Left ventricle myocardium superior (tissue), 1 donor: ENCODE measurements at regions not wholly inside any gene's neighbourhood (a gene's known extent, or its start where the extent isn't known, plus 50 kb on each side); places are given as distances from the start of the nearest gene placed in this dataset.
"Not testable (repeated sequence)": the region's sequence is repeated elsewhere in the genome, so short reads cannot be mapped to it uniquely, and the experiment has no call there.

Source experiments
- ATAC-seq: fragments of 200-7000 bp; cut with Tn5 transposase; one replicate; pipeline ENCODE4 v1.9.1; 2020; ENCODE audit warnings: mild to moderate bottlenecking, moderate library complexity
- DNase-seq: peaks from one replicate; pipeline ENCODE4 v3.0.0-alpha.2; 2020
- intact Hi-C: fragments of 100-400 bp; cut with micrococcal nuclease; formaldehyde crosslinking; loops from one replicate; pipeline ENCODE4 v1.11.0; 2022
- donor health status: DM: no; HTN: yes; CAD: no; lungs with severe emphysema.

DNA sequence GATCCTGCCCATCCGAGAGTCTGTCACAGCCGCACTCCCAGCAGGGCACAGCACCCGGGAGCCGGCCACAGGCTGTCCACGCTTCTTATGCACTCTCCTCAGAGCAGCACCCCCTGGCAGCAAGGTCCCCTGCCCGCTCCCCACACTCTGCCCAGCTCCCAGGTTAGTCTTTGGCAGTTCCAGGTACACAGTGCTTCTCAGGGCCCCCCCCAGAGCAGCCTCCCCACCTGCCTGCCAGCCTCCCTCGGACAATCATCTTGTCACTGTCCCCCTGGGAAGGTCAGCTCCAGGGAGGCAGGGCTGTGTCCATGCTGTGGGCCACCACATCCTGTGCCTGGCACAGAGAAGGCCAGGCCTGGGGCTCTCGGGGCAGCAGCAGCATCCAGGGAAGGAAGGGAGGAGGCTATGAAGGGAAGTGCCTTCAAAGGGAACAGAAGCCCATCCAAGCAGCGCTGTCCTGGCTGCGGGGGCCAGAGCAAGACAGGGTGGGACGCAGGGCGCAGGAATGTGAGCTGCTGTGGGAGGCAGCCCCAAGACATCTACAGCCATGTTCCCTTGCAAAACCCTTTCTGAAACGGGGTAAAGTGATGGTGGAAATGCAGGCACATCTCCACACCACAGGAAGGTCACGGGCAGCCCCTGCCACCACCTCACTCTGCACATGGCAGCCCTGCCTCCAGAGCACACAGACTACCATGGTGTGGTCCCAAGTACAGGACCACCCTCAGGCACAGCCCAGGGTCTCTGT is 68.6 kb upstream of the ADAMTS2 start:
- no peak for DNase-seq
- no peak for ATAC-seq
- intact Hi-C loops = no loop called here

- intact Hi-C loops = no loop called here
- ATAC-seq = no peak
Observed at GRCh38 chr5:179413086-179413690, 67.9 kb upstream of the ADAMTS2 start.

DNA sequence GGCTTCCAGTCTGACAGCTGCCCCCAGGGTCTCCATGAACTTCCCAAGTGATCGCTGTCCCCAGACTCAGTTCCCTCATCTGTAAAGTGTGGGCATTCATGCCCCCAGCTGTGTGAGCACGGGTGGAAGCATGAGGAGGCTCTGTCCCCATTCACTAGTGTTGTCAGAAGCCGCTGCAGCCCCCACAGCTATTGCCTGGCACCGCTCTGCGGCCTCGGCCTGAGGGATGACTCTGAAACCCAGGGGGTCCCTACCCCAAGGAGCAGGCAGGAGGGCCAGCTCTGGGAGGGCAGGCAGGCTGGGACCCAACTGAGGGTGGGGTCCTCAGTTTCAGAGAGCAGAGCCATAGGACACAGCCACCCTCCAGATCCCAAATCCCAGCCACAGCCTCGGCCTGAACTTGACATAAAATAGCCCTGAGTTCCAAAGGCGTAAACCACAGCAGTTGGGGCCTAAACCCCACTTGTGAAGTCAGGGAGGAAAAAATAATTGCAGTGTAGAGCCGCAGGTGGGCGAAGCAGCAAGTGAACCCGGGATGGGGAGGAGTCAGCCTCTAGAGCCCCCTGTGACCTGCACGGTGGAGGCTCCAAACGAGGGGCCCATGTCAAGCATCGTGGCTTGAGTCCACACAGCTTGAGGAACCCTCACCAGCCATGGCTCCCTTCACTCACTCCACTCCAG is 66.0 kb upstream of the ADAMTS2 start:
- ATAC-seq (no peak), DNase-seq (no peak)
- intact Hi-C loops = no loop called here

More at GRCh38 chr5:179413086-179413690, 67.9 kb upstream of the ADAMTS2 start:
- DNase-seq = no peak

- DNase-seq (no peak), ATAC-seq (no peak)
- intact Hi-C loops = no loop called here
Observed at GRCh38 chr5:179410291-179411160, 65.3 kb upstream of the ADAMTS2 start.

GRCh38 chr5:179409806-179410205 is 64.5 kb upstream of the ADAMTS2 start:
- intact Hi-C loops = no loop called here
- no peak for ATAC-seq
- no peak for DNase-seq

- ATAC-seq = no peak
- intact Hi-C loops = no loop called here
- DNase-seq = no peak
Observed at GRCh38 chr5:179408611-179409010, 63.4 kb upstream of the ADAMTS2 start.

DNA sequence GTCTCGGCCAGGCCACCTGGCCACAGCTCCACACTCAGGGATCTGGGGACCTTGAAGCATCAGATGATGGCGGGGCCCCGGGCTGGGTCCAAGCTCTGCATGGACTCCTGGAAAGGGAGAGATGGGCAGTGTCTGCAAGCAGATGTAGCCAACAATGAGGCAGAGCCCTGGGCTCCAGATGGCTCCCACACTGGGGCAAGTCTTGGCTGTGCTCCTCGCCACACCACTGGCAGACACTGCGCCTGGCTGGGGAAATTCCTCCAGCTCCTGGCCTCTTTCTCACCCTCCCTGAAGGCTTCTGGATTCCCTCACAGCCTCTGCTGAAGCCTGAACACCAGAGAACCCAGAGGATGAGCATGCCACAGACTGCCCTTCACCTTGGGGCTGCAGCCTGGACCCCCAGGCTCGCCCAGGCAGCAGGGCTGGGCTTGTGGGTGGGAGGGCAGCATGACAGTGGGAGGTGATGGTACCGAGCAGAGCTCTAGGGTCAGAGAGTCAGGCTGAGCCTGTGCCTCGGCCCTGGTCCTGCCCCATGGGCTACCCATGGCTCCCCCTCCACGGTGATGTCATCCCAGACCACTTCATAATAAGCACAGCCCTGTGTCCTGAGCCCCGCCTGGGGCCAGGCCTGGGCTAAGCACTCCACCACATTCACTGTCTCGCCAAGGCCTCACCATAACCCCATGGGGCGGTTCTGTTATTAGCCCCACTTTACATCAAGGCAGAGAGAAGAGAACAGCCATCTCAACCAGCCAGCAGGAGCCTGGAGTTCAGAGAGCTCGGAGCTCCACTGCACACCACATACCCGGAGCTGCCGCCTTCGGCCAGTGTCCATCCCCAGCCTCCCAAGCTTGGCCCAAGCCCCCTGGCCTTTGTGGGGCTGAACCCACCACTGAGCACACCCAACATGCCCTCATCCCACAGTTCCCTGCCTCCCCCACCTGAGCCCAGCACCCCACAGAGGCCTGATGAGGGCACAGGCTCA is 62.2 kb upstream of the ADAMTS2 start:
- intact Hi-C loops = no loop called here
- DNase-seq = no peak
- peak; percentile 61 for ATAC-seq

DNA sequence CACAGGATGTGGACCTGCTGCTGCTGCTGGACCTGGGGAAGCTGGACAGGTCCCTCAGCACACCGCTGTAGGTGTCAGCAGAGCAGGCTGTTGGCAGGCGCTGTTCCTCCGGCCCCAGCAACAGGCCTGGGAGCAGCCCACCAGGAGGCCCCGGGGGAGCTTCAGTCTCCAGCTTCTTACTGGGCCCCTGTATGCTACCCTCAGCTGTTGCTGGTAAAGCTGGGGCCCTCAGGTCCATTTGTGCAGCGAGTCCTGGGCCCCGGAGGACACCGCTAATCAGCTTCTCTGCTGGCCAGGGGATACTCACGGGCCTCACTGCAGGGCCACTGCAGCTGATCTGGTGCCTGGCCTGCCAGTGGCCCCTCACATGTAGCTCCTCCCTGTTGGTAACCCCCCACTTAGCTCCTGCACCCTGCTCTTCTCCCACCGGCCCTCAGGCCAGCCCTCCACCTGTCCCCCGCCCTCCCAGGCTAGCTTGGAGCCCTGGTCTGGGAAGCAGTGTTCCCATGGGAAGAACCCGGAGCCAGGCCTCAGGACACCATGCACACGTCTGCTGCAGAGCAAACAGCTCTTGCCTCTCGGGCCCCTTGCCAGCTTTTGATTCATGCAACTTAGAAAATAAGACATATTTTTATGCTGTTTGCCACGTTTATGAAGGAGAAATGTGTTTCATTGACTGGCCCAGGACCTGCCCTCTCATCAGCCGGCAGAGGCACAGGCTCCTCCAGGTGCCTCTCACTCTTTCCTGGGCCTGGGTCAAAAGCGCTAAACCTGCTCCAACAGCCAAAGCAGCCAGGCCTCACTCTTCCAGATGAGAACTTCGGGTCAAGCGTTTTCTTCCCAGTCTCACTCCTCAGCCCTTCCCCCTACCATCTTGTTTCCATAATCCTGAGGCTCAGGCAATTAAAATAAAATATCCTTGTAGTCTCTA is 61.0 kb upstream of the ADAMTS2 start:
- DNase-seq = peak; percentile 44
- intact Hi-C loops = no loop called here
- peak; percentile 21 for ATAC-seq

DNA sequence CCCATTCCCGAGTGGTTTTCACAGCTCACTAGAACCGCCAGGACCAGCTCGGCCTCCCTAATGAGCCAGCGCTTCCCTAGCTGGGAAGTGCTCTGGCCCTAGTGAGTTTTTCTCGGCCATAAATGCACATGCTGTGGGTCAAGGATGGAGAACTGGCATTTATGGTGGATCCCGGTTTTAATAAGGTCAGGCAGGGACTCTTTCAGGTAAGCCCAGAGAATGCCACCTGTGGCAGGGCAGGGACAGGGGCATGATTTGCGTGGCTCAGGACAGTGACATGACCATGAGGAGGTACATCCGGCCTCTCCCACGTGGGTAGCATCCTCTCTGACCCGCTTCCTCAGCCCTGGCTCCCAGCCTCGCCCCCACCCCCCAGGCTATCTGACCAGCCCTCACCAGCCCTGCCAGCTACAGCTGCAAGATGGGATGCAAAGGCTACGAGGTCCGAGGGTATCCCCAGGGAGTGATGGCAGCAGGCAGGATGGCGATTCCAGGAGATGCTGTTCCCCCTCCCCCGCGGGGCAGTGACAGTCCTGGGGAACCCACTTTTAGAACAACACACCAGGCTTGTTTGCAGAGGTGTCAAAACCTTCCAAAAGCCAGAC is 60.3 kb upstream of the ADAMTS2 start:
- DNase-seq (no peak), ATAC-seq (no peak)
- intact Hi-C loops = no loop called here

- ATAC-seq (no peak), DNase-seq (no peak)
- intact Hi-C loops = no loop called here
Observed at GRCh38 chr5:179405054-179405416, 59.8 kb upstream of the ADAMTS2 start.

- no peak for DNase-seq
- ATAC-seq = peak; percentile 53
- intact Hi-C loops = no loop called here
Observed at GRCh38 chr5:179404321-179405053, 59.2 kb upstream of the ADAMTS2 start.

DNA sequence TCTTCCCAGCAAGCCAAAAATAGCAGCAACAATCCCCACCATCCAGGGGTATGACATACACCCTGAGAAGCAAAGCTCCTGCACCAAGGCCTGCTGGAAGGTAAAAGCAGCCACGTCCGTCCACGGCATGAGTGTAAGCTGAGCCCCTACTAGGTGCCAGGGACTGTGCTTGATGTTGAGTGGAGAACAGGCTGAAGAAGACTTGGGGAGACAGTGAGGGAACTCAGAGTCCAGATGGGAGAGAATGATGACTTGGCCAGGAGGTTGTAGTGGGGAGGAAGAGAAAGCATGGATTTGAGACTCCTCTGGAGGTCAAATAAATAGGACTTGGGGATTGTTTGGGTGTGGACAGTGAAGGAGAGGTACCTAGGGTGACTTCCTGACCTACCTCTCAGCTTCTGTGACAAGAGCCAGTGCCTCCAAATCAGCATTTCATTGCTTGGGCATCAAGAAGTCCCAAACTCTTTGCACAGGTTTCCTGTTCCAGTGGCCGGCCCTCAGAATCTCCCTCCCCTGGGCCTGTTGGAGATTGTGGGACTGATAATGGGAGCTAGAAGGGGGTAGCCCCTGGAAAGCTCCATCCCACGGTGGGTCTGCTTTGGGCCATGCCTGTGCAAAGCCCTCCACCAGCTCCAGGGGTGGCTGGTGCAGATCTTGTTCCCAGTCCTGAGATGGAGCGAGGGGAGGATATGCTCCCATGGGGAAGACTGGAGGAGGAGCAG is 58.3 kb upstream of the ADAMTS2 start:
- no peak for DNase-seq

DNA sequence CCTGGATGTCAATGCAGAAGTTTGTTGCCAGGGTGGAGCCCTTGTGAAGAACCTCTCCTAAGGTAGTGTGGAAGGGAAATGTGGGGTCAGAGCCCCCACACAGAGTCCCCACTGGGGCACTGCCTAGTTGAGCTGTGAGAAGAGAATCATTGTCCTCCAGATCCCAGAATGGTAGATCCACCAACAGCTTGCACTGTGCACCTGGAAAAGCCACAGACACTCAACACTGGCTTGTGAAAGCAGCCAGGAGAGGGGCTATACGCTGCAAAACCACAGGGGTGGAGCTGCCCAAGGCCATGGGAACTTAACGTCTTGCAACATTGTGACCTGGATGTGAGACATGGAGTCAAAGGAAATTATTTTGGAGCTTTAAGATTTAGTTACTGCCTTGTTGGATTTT is 55.2 kb upstream of the ADAMTS2 start:
- ATAC-seq, intact Hi-C loops: not testable (repeated sequence)

More for the DNA sequence above, 58.3 kb upstream of the ADAMTS2 start:
- ATAC-seq = no peak
- intact Hi-C loops = no loop called here

GRCh38 chr5:179400020-179400419 is 54.8 kb upstream of the ADAMTS2 start:
- ATAC-seq (no peak), DNase-seq (no peak)
- intact Hi-C loops = no loop called here

More for the DNA sequence above, 55.2 kb upstream of the ADAMTS2 start:
- not testable (repeated sequence) for DNase-seq

DNA sequence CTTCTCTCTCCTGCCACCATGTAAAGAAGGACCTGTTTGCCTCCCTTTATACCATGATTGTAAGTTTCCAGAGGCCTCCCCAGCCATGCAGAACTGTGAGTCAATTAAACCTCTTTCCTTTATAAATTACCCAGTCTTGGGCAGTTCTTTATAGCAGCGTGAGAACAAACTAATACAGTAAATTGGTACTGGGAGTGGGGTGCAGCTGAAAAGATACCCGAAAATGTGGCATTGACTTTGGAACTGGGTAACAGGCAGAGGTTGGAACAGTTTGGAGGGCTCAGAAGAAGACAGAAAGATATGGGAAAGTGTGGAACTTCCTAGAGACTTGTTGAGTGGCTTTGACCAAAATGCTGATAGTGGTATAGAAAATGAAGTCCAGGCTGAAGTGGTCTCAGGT is 54.1 kb upstream of the ADAMTS2 start:
- ATAC-seq, DNase-seq, intact Hi-C loops: not testable (repeated sequence)

GRCh38 chr5:179397516-179397915 is 52.3 kb upstream of the ADAMTS2 start:
- no peak for ATAC-seq
- intact Hi-C loops = no loop called here
- DNase-seq = no peak
